DMS 273 treated with DMSO at 0.1 percent for 48 hours (cell line): ENCODE measurements at regions not wholly inside any gene's neighbourhood (a gene's known extent, or its start where the extent isn't known, plus 50 kb on each side); places are given as distances from the start of the nearest gene placed in this dataset.

ENCODE experiments used
- DNase-seq: peaks from one replicate; lab custom pipeline; 2025; lab: John Stamatoyannopoulos, UW

DNA sequence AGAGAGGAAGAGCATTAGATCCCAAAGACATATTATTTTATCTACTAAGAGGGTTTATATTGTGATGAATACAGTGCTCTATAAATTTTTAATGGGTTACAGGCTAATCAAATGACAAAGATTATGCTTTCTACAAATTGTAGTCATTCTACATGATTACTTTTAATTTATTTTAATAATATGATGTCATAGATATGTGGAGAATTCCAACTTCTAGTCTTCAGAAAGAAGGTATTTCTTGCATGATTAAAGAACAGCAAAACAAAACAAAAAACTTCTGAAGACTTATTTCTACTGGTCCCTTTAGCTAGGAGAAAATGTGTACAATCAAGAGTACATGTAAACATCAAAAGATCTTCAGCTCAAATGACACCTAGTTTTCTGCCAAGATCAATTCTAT is 71.5 kb upstream of the FOXG1 start:
- no peak for DNase-seq

DNA sequence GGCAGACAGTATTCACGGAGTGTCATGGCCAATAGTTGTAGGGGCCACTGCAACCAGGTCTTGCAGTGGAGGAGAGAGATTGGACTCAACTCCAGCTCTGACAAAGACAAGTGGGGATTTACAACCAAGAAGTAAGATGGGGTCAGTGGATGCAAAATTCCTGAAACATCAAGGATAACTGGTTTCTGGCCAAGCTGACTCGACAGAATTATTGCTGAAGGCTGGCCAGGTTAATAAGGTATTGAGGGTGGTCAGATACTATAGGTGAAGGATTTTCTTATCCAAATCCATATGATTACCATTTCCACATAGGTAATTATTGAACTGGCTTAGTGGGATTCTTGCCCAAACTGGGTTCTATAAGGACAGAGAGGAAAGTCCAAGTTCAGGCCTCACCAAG is 64.9 kb upstream of the FOXG1 start:
- no peak for DNase-seq

- no peak for DNase-seq
Observed at GRCh38 chr14:28703482-28703881, 63.1 kb upstream of the FOXG1 start.

GRCh38 chr14:28704153-28704552 is 62.4 kb upstream of the FOXG1 start:
- no peak for DNase-seq

- DNase-seq = no peak
Observed at GRCh38 chr14:28707814-28708213, 58.8 kb upstream of the FOXG1 start.

DNA sequence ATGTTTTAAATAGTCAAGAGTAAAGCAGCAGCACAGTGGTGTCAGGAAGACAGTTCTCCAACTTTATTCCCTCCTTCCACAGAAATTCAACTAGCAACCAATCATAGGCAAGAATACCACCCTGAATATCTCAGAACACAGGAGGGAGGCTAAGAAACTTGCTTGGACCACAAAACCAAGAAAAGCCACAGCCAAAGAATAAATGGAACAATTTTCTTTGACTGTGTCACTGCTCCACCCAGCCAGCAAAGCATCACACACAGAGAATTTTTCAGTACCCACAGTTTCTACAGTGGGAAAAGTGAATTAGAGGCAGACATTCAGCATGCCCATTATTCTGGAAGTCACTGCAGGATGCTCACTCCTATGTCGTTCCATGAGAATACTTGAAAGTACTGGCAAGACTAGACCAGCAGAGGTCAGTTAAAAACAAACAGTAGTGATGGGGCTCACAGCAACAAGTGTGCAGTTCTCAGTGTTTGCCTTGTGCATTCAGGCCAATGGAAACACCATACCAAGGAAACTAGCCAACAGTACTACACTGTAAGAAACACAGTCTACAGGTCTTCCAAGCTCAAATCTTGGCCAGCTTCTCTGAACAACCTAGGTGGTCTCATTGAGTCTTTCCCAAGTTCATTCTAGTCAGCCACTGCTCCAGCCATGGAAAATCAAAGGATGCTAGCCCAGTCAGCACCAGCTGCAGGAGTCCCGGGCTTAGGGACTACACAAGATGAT is 56.8 kb upstream of the FOXG1 start:
- DNase-seq = no peak
